Right lobe of liver (tissue), 6 donors: ENCODE measurements at regions not wholly inside any gene's neighbourhood (a gene's known extent, or its start where the extent isn't known, plus 50 kb on each side); places are given as distances from the start of the nearest gene placed in this dataset.

Experiments
- ATAC-seq, 4 donors: fragments of 200-7000 bp; cut with Tn5 transposase; one replicate each; pipeline ENCODE4 v1.9.1; 2020; ENCODE audit warnings: mild to moderate bottlenecking in 4 of 4, moderate library complexity in 4 of 4
- DNase-seq, 3 donors: peaks; one replicate each; pipeline ENCODE4 v3.0.0-alpha.2; 2020
- H3K27ac ChIP-seq, 3 donors: fragments of 200-600 bp; one replicate each; pipeline ENCODE4 v1.8.0; 2022
- H3K27me3 ChIP-seq, 2 donors: fragments of 200-600 bp; one replicate each; pipeline ENCODE4 v1.8.0; 2022
- H3K36me3 ChIP-seq, 4 donors: fragments of 200-600 bp; sonication (generic) in 1 of 4; one replicate each; pipeline versions ENCODE4 v1.5.1 to v1.8.0; 2017 to 2022; ENCODE audit warnings: control low read depth in 1 of 4
- H3K4me1 ChIP-seq, 4 donors: fragments of 200-600 bp; sonication (generic) in 1 of 4; one replicate each; pipeline versions ENCODE4 v1.5.1 to v1.8.0; 2017 to 2022; ENCODE audit warnings: control low read depth in 1 of 4
- H3K4me3 ChIP-seq, 3 donors: fragments of 200-600 bp; one replicate each; pipeline ENCODE4 v1.8.0; 2022
- H3K9me3 ChIP-seq, 4 donors: fragments of 200-600 bp; sonication (generic) in 1 of 4; one replicate each; pipeline versions ENCODE4 v1.5.1 to v1.8.0; 2017 to 2022; ENCODE audit warnings: control low read depth in 1 of 4
- CTCF ChIP-seq, 4 donors: fragments of 200-600 bp in 3 of 4; fragments of 450-650 bp in 1 of 4; IDR thresholded peaks; one replicate each; pipeline versions ENCODE4 v1.5.1 to v1.8.0; 2016 to 2022; ENCODE audit warnings: antibody characterized with exemption in 4 of 4, mild to moderate bottlenecking in 2 of 4
- POLR2A ChIP-seq: fragments of 450-650 bp; IDR thresholded peaks from one replicate; pipeline ENCODE4 v1.6.1; 2017; ENCODE audit warnings: antibody characterized with exemption, mild to moderate bottlenecking
- WGBS: methylation state at CpG from one replicate; pipeline ENCODE4 v1.1.6; 2018; ENCODE audit warnings: low coverage, low lambda C conversion rate; ENCODE audit not compliant: insufficient coverage; ENCODE audit errors: missing lambda C conversion rate; 5-methylcytosine and 5-hydroxymethylcytosine counted together
- intact Hi-C, 2 donors: fragments of 100-400 bp; cut with DNase I; formaldehyde crosslinking; loops; one replicate each; pipeline versions ENCODE4 v1.11.2 to v1.14.1; 2022
- donor health status: DM: no; HTN: yes; CAD: no.
- donor health status: DM: no; HTN: no; CAD: no.
- donor health status: DM: no; HTN: no; CAD: no.
- donor health status: DM: no; HTN: yes; CAD: no.
- donor health status: DM: no; HTN: yes; CAD: no.

- H3K36me3 ChIP-seq, result no peaks in the 10 kb centered on the region
- H3K4me3 ChIP-seq, result no peak overlapping the region
- intact Hi-C loops, result no loop called here
- TF ChIP-seq POLR2A (no peak), CTCF (IDR thresholded peaks at IDR 0.05) (no peak)
- WGBS, result 69% methylated on average over 8 of the region's 10 CpGs
- H3K27me3 ChIP-seq, result no peaks in the 10 kb centered on the region
- DNase-seq (no peak), ATAC-seq (no peak)
- no peak overlapping the region for H3K27ac ChIP-seq
- H3K9me3 ChIP-seq, result no peaks in the 10 kb centered on the region
- H3K4me1 ChIP-seq, result no peaks in the 10 kb centered on the region
Measured at GRCh38 chr22:48262596-48263430, 1500.4 kb downstream of the TBC1D22A start.

GRCh38 chr22:48261706-48262105, 1499.3 kb downstream of the TBC1D22A start:
- no peak for ATAC-seq
- Histone ChIP-seq H3K27ac (no peak overlapping the region), H3K4me3 (no peak overlapping the region), H3K4me1 (no peaks in the 10 kb centered on the region), H3K9me3 (no peaks in the 10 kb centered on the region), H3K36me3 (no peaks in the 10 kb centered on the region), H3K27me3 (no peaks in the 10 kb centered on the region)
- TF ChIP-seq POLR2A (no peak), CTCF (IDR thresholded peaks at IDR 0.05) (no peak)
- no peak for DNase-seq
- no CpG with 5 or more reads among the region's 2 CpGs for WGBS
- intact Hi-C loops, result no loop called here

- no peaks in the 10 kb centered on the region for H3K36me3 ChIP-seq
- intact Hi-C loops, result no loop called here
- no peaks in the 10 kb centered on the region for H3K27me3 ChIP-seq
- DNase-seq (no peak), ATAC-seq (no peak)
- H3K4me1 ChIP-seq, result no peaks in the 10 kb centered on the region
- no peaks in the 10 kb centered on the region for H3K9me3 ChIP-seq
- no peak overlapping the region for H3K27ac ChIP-seq
- no peak overlapping the region for H3K4me3 ChIP-seq
- TF ChIP-seq CTCF (IDR thresholded peaks at IDR 0.05) (no peak), POLR2A (no peak)
- WGBS, result 79% methylated on average over 12 of the region's 12 CpGs
Measured at GRCh38 chr22:48261048-48261621, 1498.7 kb downstream of the TBC1D22A start.

GRCh38 chr22:48259991-48260670, 1497.7 kb downstream of the TBC1D22A start:
- no peaks in the 10 kb centered on the region for H3K36me3 ChIP-seq
- H3K27ac ChIP-seq, result no peak overlapping the region
- WGBS, result 71% methylated on average over 8 of the region's 8 CpGs
- no peaks in the 10 kb centered on the region for H3K27me3 ChIP-seq
- H3K4me1 ChIP-seq, result no peaks in the 10 kb centered on the region
- no peaks in the 10 kb centered on the region for H3K9me3 ChIP-seq
- intact Hi-C loops, result no loop called here
- TF ChIP-seq POLR2A (no peak), CTCF (IDR thresholded peaks at IDR 0.05) (no peak)
- H3K4me3 ChIP-seq, result no peak overlapping the region
- ATAC-seq, result no peak
- no peak for DNase-seq
